Vagina (tissue), 2 donors: ENCODE measurements at regions not wholly inside any gene's neighbourhood (a gene's known extent, or its start where the extent isn't known, plus 50 kb on each side); places are given as distances from the start of the nearest gene placed in this dataset.

Source experiments
- CTCF ChIP-seq, 3 experiments: fragments of 450-650 bp in 2 of 3; fragments of 200-600 bp in 1 of 3; sonication (generic) in 1 of 3; IDR thresholded peaks; one replicate each; pipeline ENCODE4 v1.5.1; 2017 to 2019; ENCODE audit warnings: antibody characterized with exemption in 3 of 3, mild to moderate bottlenecking in 2 of 3, moderate library complexity in 2 of 3
- POLR2A ChIP-seq, 2 donors: fragments of 450-650 bp; IDR thresholded peaks; one replicate each; pipeline ENCODE4 v1.6.1; 2017; ENCODE audit warnings: antibody characterized with exemption in 2 of 2, mild to moderate bottlenecking in 2 of 2, moderate library complexity in 2 of 2
- POLR2AphosphoS5 ChIP-seq, 2 donors: sonication (generic); formaldehyde crosslinking; IDR thresholded peaks; one replicate each; pipeline ENCODE4 v1.9.0; 2017; ENCODE audit warnings: antibody characterized with exemption in 2 of 2, mild to moderate bottlenecking in 2 of 2, low read depth in 1 of 2; ENCODE audit not compliant: insufficient read depth in 1 of 2

DNA sequence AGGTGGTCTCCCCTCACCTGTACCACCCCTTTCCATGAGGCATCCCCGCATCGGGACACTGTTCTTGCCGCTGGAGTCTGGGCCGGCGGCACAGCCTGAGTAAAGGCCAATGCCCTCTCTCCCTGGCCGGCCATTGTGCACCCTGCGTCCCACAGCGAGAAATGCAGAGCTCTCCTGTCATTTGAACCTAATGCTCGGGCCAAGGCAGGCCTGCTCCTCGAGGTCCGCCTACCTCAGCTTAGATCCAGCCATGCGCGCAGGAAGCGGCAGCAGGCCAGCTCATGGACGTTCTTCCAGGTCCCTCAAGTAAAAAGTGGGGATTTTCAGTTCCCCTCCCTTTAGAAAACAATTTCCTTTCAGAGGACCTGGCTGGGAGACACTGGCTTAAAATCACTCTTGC is 135.0 kb downstream of the HSD17B3 start:
- no peak for TF ChIP-seq POLR2A (IDR thresholded peaks at IDR 0.05)
- no peak for TF ChIP-seq POLR2AphosphoS5 (IDR thresholded peaks at IDR 0.05; ENCODE audit: insufficient read depth in 1 of 2, low read depth in 1 of 2)
- no peak for TF ChIP-seq CTCF (IDR thresholded peaks at IDR 0.05)
